ENCODE measurements at regions not wholly inside any gene's neighbourhood (a gene's known extent, or its start where the extent isn't known, plus 50 kb on each side); places are given as distances from the start of the nearest gene placed in this dataset.

GRCh38 chr4:104878936-104879335, 267.7 kb upstream of the TET2 start:
- ATAC-seq, result no peak
- TF ChIP-seq ZNF8 (CRISPR knock-in tag; IDR thresholded peaks at IDR 0.05) (no peak), ARNTL (CRISPR knock-in tag; IDR thresholded peaks at IDR 0.05; ENCODE audit: borderline replicate concordance, low read depth) (no peak), TOX (CRISPR knock-in tag; IDR thresholded peaks at IDR 0.05; ENCODE audit: borderline replicate concordance) (no peak), ZC3H10 (CRISPR knock-in tag; IDR thresholded peaks at IDR 0.05) (no peak), BACH2 (CRISPR knock-in tag; IDR thresholded peaks at IDR 0.05; ENCODE audit: borderline replicate concordance) (no peak), ZNF70 (CRISPR knock-in tag; IDR thresholded peaks at IDR 0.05) (no peak), TCF4 (CRISPR knock-in tag; IDR thresholded peaks at IDR 0.05; ENCODE audit: borderline replicate concordance) (no peak), ZFP3 (CRISPR knock-in tag; IDR thresholded peaks at IDR 0.05) (no peak), PPARA (CRISPR knock-in tag; IDR thresholded peaks at IDR 0.05; ENCODE audit: borderline replicate concordance) (no peak), GLIS3 (CRISPR knock-in tag; IDR thresholded peaks at IDR 0.05) (no peak), SNAI2 (CRISPR knock-in tag; IDR thresholded peaks at IDR 0.05) (no peak), POU6F1 (CRISPR knock-in tag; IDR thresholded peaks at IDR 0.05; ENCODE audit: borderline replicate concordance, low read depth) (no peak), ZFP30 (CRISPR knock-in tag; IDR thresholded peaks at IDR 0.05) (no peak), ESRRG (CRISPR knock-in tag; IDR thresholded peaks at IDR 0.05) (no peak)
- TF ChIP-seq, protein P1, sequence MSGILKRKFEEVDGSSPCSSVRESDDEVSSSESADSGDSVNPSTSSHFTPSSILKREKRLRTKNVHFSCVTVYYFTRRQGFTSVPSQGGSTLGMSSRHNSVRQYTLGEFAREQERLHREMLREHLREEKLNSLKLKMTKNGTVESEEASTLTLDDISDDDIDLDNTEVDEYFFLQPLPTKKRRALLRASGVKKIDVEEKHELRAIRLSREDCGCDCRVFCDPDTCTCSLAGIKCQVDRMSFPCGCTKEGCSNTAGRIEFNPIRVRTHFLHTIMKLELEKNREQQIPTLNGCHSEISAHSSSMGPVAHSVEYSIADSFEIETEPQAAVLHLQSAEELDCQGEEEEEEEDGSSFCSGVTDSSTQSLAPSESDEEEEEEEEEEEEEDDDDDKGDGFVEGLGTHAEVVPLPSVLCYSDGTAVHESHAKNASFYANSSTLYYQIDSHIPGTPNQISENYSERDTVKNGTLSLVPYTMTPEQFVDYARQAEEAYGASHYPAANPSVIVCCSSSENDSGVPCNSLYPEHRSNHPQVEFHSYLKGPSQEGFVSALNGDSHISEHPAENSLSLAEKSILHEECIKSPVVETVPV (CRISPR knock-in tag; IDR thresholded peaks at IDR 0.05), result no peak

GRCh38 chr4:104879367-104879766, 267.3 kb upstream of the TET2 start:
- TF ChIP-seq ZFP30 (CRISPR knock-in tag; IDR thresholded peaks at IDR 0.05), result no peak
- TF ChIP-seq PPARA (CRISPR knock-in tag; IDR thresholded peaks at IDR 0.05; ENCODE audit: borderline replicate concordance), result no peak
- no peak for TF ChIP-seq ZC3H10 (CRISPR knock-in tag; IDR thresholded peaks at IDR 0.05)
- no peak for TF ChIP-seq CSDC2 (CRISPR knock-in tag; IDR thresholded peaks at IDR 0.05)
- no peak for ATAC-seq

DNA sequence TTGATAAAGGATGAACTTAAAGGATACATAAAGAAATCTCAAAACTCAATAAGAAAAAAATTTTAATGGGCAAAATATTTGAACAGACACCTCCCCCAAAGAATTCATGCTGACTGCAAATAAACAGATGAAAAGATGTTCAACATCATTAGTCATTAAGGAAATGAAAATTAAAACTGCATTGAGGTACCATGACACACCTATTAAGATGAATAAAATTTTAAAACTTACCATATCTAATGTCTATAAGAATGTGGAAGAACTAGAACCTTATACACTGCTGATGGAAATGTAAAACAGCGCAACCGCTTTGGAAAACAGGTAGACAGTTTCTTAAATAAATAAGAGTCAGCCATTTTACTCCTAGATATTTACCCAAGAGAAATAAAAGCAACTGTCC, 266.8 kb upstream of the TET2 start:
- no peak for ATAC-seq
- TF ChIP-seq ZNF565 (CRISPR knock-in tag; conservative IDR thresholded peaks at IDR 0.05; ENCODE audit: low read depth) (no peak), TOX (CRISPR knock-in tag; IDR thresholded peaks at IDR 0.05; ENCODE audit: borderline replicate concordance) (no peak), ISL1 (CRISPR knock-in tag; IDR thresholded peaks at IDR 0.05) (no peak), ESRRG (CRISPR knock-in tag; IDR thresholded peaks at IDR 0.05) (no peak), SNAI2 (CRISPR knock-in tag; IDR thresholded peaks at IDR 0.05) (no peak), OSR1 (CRISPR knock-in tag; IDR thresholded peaks at IDR 0.05) (no peak), PPARA (CRISPR knock-in tag; IDR thresholded peaks at IDR 0.05; ENCODE audit: borderline replicate concordance) (no peak), ZC3H10 (CRISPR knock-in tag; IDR thresholded peaks at IDR 0.05) (no peak), ZFP30 (CRISPR knock-in tag; IDR thresholded peaks at IDR 0.05) (no peak), TSHZ2 (CRISPR knock-in tag; IDR thresholded peaks at IDR 0.05) (no peak), TCF4 (CRISPR knock-in tag; IDR thresholded peaks at IDR 0.05; ENCODE audit: borderline replicate concordance) (no peak), BACH2 (CRISPR knock-in tag; IDR thresholded peaks at IDR 0.05; ENCODE audit: borderline replicate concordance) (no peak), ZNF70 (CRISPR knock-in tag; IDR thresholded peaks at IDR 0.05) (no peak)
- TF ChIP-seq, protein P1 (CRISPR knock-in tag; IDR thresholded peaks at IDR 0.05), result no peak
- TF ChIP-seq, protein P2, sequence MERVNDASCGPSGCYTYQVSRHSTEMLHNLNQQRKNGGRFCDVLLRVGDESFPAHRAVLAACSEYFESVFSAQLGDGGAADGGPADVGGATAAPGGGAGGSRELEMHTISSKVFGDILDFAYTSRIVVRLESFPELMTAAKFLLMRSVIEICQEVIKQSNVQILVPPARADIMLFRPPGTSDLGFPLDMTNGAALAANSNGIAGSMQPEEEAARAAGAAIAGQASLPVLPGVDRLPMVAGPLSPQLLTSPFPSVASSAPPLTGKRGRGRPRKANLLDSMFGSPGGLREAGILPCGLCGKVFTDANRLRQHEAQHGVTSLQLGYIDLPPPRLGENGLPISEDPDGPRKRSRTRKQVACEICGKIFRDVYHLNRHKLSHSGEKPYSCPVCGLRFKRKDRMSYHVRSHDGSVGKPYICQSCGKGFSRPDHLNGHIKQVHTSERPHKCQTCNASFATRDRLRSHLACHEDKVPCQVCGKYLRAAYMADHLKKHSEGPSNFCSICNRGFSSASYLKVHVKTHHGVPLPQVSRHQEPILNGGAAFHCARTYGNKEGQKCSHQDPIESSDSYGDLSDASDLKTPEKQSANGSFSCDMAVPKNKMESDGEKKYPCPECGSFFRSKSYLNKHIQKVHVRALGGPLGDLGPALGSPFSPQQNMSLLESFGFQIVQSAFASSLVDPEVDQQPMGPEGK (CRISPR knock-in tag; IDR thresholded peaks at IDR 0.05; ENCODE audit: borderline replicate concordance), result no peak

All from SK-N-SH treated with all-trans-retinoic acid at 6 μM for 48 hours (cell line).